B cell (primary cell): ENCODE measurements at regions not wholly inside any gene's neighbourhood (a gene's known extent, or its start where the extent isn't known, plus 50 kb on each side); places are given as distances from the start of the nearest gene placed in this dataset.

Source experiments
- ATAC-seq: fragments of 200-7000 bp; cut with Tn5 transposase; one replicate; pipeline ENCODE4 v1.10.0; 2021; ENCODE audit warnings: low read depth, mild to moderate bottlenecking, moderate number of reproducible peaks, moderate library complexity
- CTCF ChIA-PET: fragments of 350-600 bp; sonication (Branson Sonifier 250); formaldehyde crosslinking; loops from one replicate; lab custom pipeline; 2021; ENCODE audit warnings: antibody characterized with exemption, inconsistent platforms; lab: Charles Lee
- POLR2A ChIA-PET: fragments of 350-600 bp; sonication (Branson Sonifier 250); formaldehyde crosslinking; loops from one replicate; lab custom pipeline; 2021; ENCODE audit warnings: antibody characterized with exemption; lab: Charles Lee
- DNase-seq: peaks from one replicate; pipeline ENCODE4 v3.0.0; 2013
- H2AFZ ChIP-seq: 2 replicates; pipeline ENCODE4 v1.6.1; 2012; ENCODE audit warnings: mild to moderate bottlenecking, low read depth, low read length; ENCODE audit not compliant: insufficient read depth, poor library complexity, severe bottlenecking
- H3K27ac ChIP-seq, 2 donors: 1 replicate in 1 of 2; 2 replicates in 1 of 2; pipeline ENCODE4 v1.5.1; 2012 to 2013; ENCODE audit warnings: low read length in 2 of 2, mild to moderate bottlenecking in 2 of 2, moderate library complexity in 1 of 2
- H3K27me3 ChIP-seq, 4 experiments: fragments of 200-600 bp in 1 of 4; sonication (generic) in 1 of 4; replicated peaks in 1 of 4; 1 replicate in 2 of 4; 2 replicates in 2 of 4; pipeline versions ENCODE4 v1.6.1 to v1.7.0; 2013 to 2016; ENCODE audit warnings: low read length in 3 of 4, mild to moderate bottlenecking in 2 of 4, mixed read lengths in 1 of 4, moderate library complexity in 1 of 4; ENCODE audit not compliant: insufficient read depth in 4 of 4, control insufficient read depth in 3 of 4; ENCODE audit errors: control extremely low read depth in 1 of 4
- H3K36me3 ChIP-seq, 2 experiments: replicated peaks in 1 of 2; 1 replicate in 1 of 2; 2 replicates in 1 of 2; pipeline versions ENCODE4 v1.6.1 to v1.7.1; 2013; ENCODE audit warnings: low read length in 1 of 2; ENCODE audit not compliant: insufficient read depth in 2 of 2, control insufficient read depth in 1 of 2; ENCODE audit errors: control extremely low read depth in 1 of 2, extremely low read depth in 1 of 2
- H3K4me1 ChIP-seq, 2 donors: fragments of 200-600 bp in 1 of 2; sonication (generic) in 1 of 2; 1 replicate in 1 of 2; 2 replicates in 1 of 2; pipeline versions ENCODE4 v1.5.1 to v1.6.1; 2013 to 2017; ENCODE audit warnings: low read length in 2 of 2; ENCODE audit not compliant: control insufficient read depth in 2 of 2, insufficient read depth in 2 of 2
- H3K4me2 ChIP-seq: replicated peaks from 2 replicates; pipeline ENCODE3; 2012; ENCODE audit warnings: mild to moderate bottlenecking, low read depth, low read length; ENCODE audit not compliant: poor library complexity, severe bottlenecking
- H3K4me3 ChIP-seq, 5 experiments: fragments of 200-600 bp in 1 of 5; sonication (generic) in 1 of 5; 1 replicate in 3 of 5; 2 replicates in 2 of 5; pipeline versions ENCODE4 v1.5.1 to v1.7.0; 2011 to 2016; ENCODE audit warnings: low read length in 4 of 5, mild to moderate bottlenecking in 4 of 5, low read depth in 2 of 5, control low read depth in 1 of 5, moderate library complexity in 1 of 5; ENCODE audit not compliant: insufficient read depth in 1 of 5; ENCODE audit errors: control extremely low read depth in 1 of 5, extremely low read depth in 1 of 5
- H3K79me2 ChIP-seq: fragments of 200-600 bp; sonication (generic); one replicate; pipeline ENCODE4 v1.6.0; 2016; ENCODE audit warnings: low read length; ENCODE audit not compliant: control insufficient read depth, insufficient read depth
- H3K9ac ChIP-seq: fragments of 200-600 bp; sonication (generic); 2 replicates; pipeline ENCODE4 v1.6.1; 2017; ENCODE audit warnings: mild to moderate bottlenecking, low read length, moderate library complexity
- H3K9me3 ChIP-seq, 3 donors: one replicate each; pipeline versions ENCODE4 v1.6.1 to v1.7.1; 2013; ENCODE audit warnings: low read length in 2 of 3; ENCODE audit not compliant: control insufficient read depth in 2 of 3, insufficient read depth in 1 of 3; ENCODE audit errors: control extremely low read depth in 1 of 3
- H4K20me1 ChIP-seq: 2 replicates; pipeline ENCODE4 v1.6.0; 2012; ENCODE audit warnings: mild to moderate bottlenecking, low read length; ENCODE audit not compliant: insufficient read depth, control insufficient read depth, poor library complexity, severe bottlenecking
- H3K27ac Mint-ChIP-seq: one replicate; pipeline ENCODE4 v1.8.0; 2021; ENCODE audit warnings: mixed read lengths
- H3K27me3 Mint-ChIP-seq: one replicate; pipeline ENCODE4 v1.8.0; 2021; ENCODE audit warnings: mixed read lengths
- H3K4me1 Mint-ChIP-seq: one replicate; pipeline ENCODE4 v1.8.0; 2021; ENCODE audit warnings: mixed read lengths
- H3K4me3 Mint-ChIP-seq: one replicate; pipeline ENCODE4 v1.8.0; 2021; ENCODE audit warnings: mixed read lengths
- H3K9me3 Mint-ChIP-seq: one replicate; pipeline ENCODE4 v1.8.0; 2022; ENCODE audit warnings: mixed read lengths; ENCODE audit not compliant: insufficient read depth
- CTCF ChIP-seq: fragments of 200-600 bp; IDR thresholded peaks from one replicate; pipeline ENCODE4 v1.8.0; 2022; ENCODE audit warnings: antibody characterized with exemption, mild to moderate bottlenecking
- EZH2 ChIP-seq: IDR thresholded peaks from 2 replicates; pipeline ENCODE4 v1.6.1; 2012; ENCODE audit warnings: borderline replicate concordance, low read depth, mild to moderate bottlenecking, moderate library complexity, low read length; ENCODE audit not compliant: insufficient read depth, poor library complexity, severe bottlenecking
- WGBS: methylation state at CpG from one replicate; pipeline ENCODE4 v1.1.5; 2013; ENCODE audit warnings: missing lambda C conversion rate; ENCODE audit not compliant: insufficient coverage; 5-methylcytosine and 5-hydroxymethylcytosine counted together
- intact Hi-C: fragments of 100-400 bp; cut with micrococcal nuclease; formaldehyde crosslinking; loops from one replicate; pipeline ENCODE4 v1.10.0; 2022

- no peaks in the 10 kb centered on the region for H3K9me3 Mint-ChIP-seq
- Histone ChIP-seq H3K4me1 (no peaks in the 10 kb centered on the region), H2AFZ (no peak overlapping the region), H3K9me3 (peaks cover 0 to 4% (median 1%) of the 10 kb centered on the region in 3 donors), H3K4me2 (no peak overlapping the region), H3K27ac (no peak overlapping the region), H3K27me3 (no peaks in the 10 kb centered on the region), H3K36me3 (no peaks in the 10 kb centered on the region), H3K4me3 (no peak overlapping the region), H3K9ac (no peak overlapping the region), H4K20me1 (no peaks in the 10 kb centered on the region), H3K79me2 (no peaks in the 10 kb centered on the region)
- ChIA-PET CTCF (no interaction called here), POLR2A (no interaction called here)
- DNase-seq (no peak), ATAC-seq (no peak)
- no peak overlapping the region for H3K27ac Mint-ChIP-seq
- no peaks in the 10 kb centered on the region for H3K27me3 Mint-ChIP-seq
- intact Hi-C loops = no loop called here
- H3K4me1 Mint-ChIP-seq = no peaks in the 10 kb centered on the region
- no peak overlapping the region for H3K4me3 Mint-ChIP-seq
- TF ChIP-seq CTCF (no peak), EZH2 (no peak)
- 80% methylated on average over 1 of the region's 1 CpG for WGBS
Measured at GRCh38 chr16:6406028-6406427, 926.6 kb upstream of the RBFOX1 start.

- DNase-seq = no peak
- CTCF ChIA-PET = no interaction called here
- Mint-ChIP-seq H3K27me3 (no peaks in the 10 kb centered on the region), H3K4me3 (no peak overlapping the region), H3K9me3 (peaks cover 4% of the 10 kb centered on the region), H3K27ac (no peak overlapping the region), H3K4me1 (no peaks in the 10 kb centered on the region)
- Histone ChIP-seq H3K4me1 (no peaks in the 10 kb centered on the region), H3K27ac (no peak overlapping the region), H3K4me3 (no peak overlapping the region), H3K27me3 (no peaks in the 10 kb centered on the region), H2AFZ (no peak overlapping the region), H3K36me3 (no peaks in the 10 kb centered on the region), H3K9ac (no peak overlapping the region), H3K9me3 (peaks cover 0 to 8% (median 0%) of the 10 kb centered on the region in 3 donors), H3K79me2 (no peaks in the 10 kb centered on the region), H4K20me1 (no peaks in the 10 kb centered on the region), H3K4me2 (no peak overlapping the region)
- POLR2A ChIA-PET = no interaction called here
- intact Hi-C loops = no loop called here
- TF ChIP-seq EZH2 = no peak
- no peak for TF ChIP-seq CTCF
- 67% methylated on average over 2 of the region's 3 CpGs for WGBS
- ATAC-seq = no peak
Measured at GRCh38 chr16:6382924-6383459, 949.7 kb upstream of the RBFOX1 start.
